ENCODE measurements at regions not wholly inside any gene's neighbourhood (a gene's known extent, or its start where the extent isn't known, plus 50 kb on each side); places are given as distances from the start of the nearest gene placed in this dataset.
A peak's percentile ranks its signal among the peaks of the same experiment; 100 is the strongest.

DNA sequence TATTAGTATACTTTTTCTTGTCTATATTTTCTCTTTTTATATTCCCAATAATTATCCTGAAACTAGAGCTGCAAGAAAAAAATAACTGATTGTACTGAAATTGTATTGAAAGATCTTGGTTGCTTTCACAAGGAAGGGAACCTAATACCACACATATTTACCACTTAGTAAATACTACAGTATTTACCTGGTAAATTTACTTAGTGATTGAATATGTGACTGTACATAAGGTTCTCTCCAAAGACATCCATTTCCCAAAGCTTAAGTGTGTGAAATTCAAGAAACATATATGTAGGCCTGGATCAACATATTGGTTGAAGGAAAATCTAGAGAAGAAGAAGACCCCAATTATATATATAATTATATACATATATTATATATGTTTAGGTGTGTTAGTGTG is 1272.7 kb downstream of the C4orf33 start:
- peak; percentile 21 for DNase-seq

DNA sequence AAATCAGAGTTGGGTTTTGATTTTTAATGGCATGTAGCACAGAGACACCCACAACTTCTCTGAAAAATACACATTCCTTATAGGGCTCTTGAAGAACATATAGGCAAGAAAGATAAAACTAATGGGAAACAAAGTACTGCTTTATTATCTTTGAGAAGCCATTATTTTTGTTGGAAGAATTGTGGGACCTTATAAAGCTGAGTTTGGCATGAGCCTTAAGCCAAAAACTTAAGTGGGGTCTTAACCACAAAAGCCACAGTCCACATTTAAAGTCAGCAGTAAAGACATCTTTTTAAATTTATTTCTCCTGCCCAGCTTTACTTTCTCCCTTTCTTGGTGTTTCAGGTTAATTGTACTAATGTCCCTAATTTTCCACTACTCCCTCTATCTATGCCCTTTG is 1297.3 kb downstream of the C4orf33 start:
- no peak for DNase-seq

DNA sequence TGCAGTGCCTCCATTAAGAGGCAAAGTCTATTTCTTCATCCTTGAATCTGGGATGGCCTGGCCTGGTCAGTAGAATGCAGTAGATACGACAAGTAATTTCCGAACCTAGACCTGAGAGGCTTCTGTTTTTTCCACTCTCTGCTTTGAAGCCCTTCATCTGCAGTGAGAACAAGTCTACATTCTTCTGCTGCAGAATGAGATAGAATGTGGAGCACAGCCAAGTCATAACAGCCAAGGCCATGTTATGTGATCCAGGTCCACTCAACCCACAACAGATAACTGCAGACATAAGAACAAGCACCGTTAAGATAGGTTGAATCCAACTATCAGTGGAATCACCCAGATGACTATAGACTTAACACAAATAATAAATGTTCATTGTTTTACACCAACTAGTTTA is 1297.7 kb downstream of the C4orf33 start:
- DNase-seq, result peak; percentile 10

- no peak for DNase-seq
These were observed 1299.9 kb downstream of the C4orf33 start for GRCh38 chr4:130395871-130396270.

DNA sequence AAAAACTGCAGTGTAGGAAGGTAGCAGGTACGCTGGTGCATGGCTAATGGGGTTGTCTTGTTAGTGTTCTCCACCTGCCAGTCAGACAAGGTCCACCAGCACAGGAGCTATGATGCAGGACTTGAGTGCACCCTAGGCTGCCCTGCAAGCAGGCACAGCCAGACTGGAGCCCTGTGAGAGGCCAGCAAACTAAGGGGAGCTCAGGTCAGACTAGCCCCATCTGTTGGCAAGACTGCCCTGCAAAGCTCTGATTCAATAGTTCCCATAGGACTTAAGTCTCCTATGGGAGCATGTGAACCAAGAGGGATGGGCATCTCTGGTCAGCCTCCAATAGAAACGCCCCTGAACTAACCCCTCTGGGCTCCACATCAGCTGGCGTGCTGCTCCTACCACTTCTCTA is 1307.3 kb downstream of the C4orf33 start:
- no peak for DNase-seq

- DNase-seq, result no peak
These were observed 1320.3 kb downstream of the C4orf33 start for GRCh38 chr4:130416228-130416627.

GRCh38 chr4:130419211-130419975 is 1323.4 kb downstream of the C4orf33 start:
- no peak for DNase-seq

DNA sequence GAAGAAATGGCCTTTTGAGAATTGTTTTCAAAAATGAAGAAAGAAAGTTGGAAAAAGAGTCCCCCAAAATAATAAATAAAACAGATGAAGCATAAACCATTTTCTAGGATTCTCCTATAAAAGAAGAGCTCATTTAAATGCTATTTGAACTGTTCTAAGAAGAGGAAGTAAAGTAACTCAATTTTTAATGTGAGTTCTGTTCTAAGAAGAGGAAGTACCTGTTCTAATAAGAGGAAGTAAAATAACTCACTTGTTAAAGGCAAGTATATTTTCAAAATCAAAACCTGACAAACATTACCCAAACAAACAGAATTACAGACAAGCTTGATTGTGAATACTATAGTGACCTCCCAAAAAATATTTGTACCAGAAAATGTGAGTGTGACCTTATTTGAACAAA is 1326.3 kb downstream of the C4orf33 start:
- DNase-seq, result no peak

DNA sequence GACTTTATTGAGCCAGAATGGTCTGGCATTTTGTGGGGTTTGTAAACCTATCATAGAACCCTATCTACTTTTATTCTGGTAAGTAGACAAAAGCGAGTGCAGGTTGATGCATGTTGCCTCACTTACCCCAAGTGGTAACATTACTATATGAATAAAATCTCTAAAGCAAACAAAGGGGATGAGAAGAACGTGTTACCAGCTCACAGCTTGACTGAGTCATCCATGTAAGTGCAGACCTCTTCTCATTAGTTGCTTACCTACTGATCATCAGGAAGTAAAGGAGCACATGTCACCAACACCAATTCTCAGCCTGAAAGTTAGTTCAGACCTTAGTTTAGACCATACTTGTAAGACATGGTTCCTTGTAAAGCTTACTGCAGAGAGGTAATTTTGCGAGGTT is 1328.3 kb downstream of the C4orf33 start:
- no peak for DNase-seq

- no peak for DNase-seq
These were observed 1336.3 kb downstream of the C4orf33 start for GRCh38 chr4:130432289-130432688.

DNA sequence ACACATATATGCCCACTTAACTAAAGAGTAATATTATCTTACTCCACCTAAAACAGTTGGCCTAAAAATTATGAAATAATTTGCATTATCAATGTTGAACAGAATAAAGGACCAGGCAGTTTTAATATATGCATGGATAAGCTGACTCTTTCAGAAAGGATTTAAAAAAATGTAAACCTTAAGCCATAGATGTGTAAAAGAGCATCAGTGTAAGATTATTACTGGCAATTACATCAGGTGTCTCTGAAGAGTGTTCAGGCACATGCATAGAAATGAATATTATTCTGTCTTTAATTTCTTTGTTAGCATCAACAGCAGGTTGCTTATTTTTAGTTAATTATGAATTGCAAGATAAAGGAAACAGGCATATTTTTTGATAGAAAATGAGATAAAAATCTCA is 1353.8 kb downstream of the C4orf33 start:
- DNase-seq, result no peak

DNA sequence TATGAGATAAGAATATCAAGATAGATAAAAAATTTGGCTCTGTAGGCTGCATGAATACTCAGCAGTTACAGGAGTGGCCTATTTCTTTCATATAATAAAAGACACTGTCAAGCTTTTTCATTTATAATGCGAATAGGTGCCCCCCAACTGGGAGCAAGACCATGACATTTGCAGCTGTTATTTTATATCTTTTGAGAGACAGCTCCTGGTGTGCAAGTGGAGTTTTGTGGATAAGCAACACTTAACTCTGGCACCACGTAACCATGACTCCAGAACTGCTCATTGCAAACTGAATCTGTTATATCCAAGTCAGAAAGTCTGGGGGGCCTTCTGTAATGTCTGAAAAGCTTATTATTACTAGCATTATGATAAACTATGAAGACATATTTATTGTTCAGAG is 1372.4 kb downstream of the C4orf33 start:
- DNase-seq, result no peak

DNA sequence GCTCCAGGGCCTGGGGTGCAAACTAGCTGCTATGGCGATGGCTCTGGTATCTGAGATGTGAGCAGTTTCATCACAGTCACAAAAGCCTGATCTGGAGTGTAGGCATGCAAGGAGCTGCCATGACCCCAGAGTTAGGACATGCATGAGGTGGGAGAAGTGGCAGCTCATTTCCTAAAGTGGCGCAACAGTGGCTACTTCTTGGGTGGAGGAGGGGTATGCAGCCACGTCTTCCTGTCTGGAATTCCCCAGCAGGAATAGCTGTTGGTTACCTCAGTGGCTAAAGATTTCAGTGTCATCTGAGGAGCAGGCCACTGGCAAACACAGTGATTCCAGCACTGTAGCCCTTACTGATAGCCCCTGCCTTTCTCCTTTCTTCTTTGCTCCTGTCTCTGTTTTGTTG is 1382.5 kb downstream of the C4orf33 start:
- DNase-seq, result no peak

DNA sequence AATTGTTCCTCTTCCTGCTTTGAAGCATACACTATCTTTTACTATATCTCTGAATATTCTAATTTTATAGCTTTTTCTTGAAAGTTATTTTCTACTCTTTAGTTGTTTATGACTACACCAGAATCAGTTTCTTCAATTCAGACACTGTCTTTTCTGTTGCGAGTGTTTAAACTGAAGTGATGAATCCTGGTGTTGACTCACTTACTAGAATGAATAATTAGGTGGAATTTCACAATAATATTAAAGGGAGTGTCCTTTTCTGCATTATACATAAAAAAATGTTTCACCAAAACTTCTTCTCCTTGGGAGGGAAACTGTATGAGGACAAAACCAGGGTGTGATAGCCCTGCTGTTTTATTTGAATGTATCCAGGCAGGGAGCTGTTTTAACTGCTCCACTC is 1383.1 kb downstream of the C4orf33 start:
- DNase-seq, result no peak

- no peak for DNase-seq
These were observed 1383.7 kb downstream of the C4orf33 start for GRCh38 chr4:130479674-130480073.

DNA sequence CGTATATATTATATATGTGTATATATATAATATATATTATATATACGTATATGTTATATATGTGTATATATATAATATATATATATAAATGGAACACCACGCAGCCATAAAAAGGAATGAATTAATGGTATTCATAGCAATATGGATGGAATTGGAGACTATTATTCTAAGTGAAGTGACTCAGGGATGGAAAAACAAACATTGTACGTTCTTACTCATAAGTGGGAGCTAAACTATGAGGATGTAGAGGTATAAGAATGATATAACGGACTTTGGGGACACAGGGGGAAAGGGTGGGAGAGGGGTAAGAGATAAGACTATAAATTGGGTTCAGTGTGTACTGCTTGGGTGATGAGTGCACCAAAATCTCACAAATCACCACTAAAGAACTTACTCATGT is 1388.9 kb downstream of the C4orf33 start:
- DNase-seq, result no peak

GRCh38 chr4:130485371-130485770 is 1389.4 kb downstream of the C4orf33 start:
- no peak for DNase-seq

DNA sequence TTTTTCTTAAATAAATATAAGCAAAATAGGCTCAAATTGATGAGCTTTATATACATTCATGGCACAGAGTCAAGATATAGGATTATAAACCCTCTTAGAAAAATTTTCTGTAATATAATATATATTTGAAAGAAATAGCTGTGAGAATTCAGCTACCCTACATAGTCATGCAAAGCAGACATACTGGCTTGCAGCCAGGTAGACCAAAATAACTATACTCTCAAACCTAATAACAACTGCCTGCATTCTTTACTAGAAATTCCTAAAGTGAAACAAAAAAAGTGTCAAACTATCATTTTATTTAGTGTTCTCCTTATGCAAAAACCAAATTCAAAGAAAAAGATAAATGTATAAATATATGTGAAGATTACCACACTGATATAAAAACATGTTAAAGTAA is 1390.2 kb downstream of the C4orf33 start:
- DNase-seq, result no peak

GRCh38 chr4:130486841-130487240 is 1390.9 kb downstream of the C4orf33 start:
- no peak for DNase-seq

DNA sequence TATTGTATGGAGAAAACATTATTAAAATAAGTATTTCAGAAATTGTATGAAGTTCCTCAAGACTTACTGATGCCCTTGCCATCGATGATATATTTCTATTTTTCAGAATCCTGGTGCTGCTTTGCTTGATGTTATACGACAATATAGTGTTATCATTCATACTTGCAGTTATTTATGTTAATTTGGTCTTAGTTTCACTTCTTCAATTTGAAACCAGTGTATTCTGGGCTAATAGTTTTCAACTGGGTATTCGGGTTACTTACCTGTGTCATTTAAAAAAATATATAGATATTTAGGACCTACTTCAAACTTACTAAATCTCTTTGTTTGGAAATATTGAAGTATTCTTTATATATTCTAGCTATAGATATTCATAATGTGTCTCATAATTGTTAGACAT is 1414.7 kb downstream of the C4orf33 start:
- no peak for DNase-seq

DNA sequence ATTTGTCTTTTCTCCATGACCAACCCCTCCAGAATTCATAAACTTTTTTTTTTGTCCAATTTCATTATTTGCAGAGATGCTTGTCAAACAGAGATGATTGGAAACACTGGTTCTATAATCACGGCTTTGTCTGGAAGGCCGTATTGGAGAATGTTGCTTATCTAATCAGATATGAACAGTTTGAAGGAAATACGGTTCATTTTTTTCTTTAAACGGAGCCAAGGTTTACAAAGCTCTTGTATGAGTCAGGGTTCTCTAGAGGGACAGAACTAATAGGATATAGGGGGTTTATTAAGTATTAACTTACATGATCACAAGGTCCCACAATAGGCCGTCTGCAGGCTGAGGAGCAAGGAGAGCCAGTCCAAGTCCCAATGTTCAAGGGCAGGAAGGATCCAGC is 1415.8 kb downstream of the C4orf33 start:
- DNase-seq, result no peak

GRCh38 chr4:130524057-130524456 is 1428.1 kb downstream of the C4orf33 start:
- DNase-seq, result no peak

GRCh38 chr4:130530505-130530904 is 1434.6 kb downstream of the C4orf33 start:
- no peak for DNase-seq

- no peak for DNase-seq
These were observed 1438.7 kb downstream of the C4orf33 start for GRCh38 chr4:130534651-130535050.

- no peak for DNase-seq
These were observed 1447.0 kb downstream of the C4orf33 start for GRCh38 chr4:130542953-130543352.
